ENCODE measurements at regions not wholly inside any gene's neighbourhood (a gene's known extent, or its start where the extent isn't known, plus 50 kb on each side); places are given as distances from the start of the nearest gene placed in this dataset.
A peak's percentile ranks its signal among the peaks of the same experiment; 100 is the strongest.

GRCh38 chr6:100266494-100267401 lies 198.0 kb downstream of the SIM1 start:
- DNase-seq = no peak
- no peaks in the 10 kb centered on the region for H3K27me3 ChIP-seq (ENCODE audit: low read length)
- no peaks in the 10 kb centered on the region for H3K4me1 ChIP-seq (ENCODE audit: low read length)
- no peak overlapping the region for H3K9ac ChIP-seq (ENCODE audit: low read length)
- no peak overlapping the region for H3K4me2 ChIP-seq (ENCODE audit: low read depth, low read length, poor library complexity, severe bottlenecking)
- no peaks in the 10 kb centered on the region for H3K9me3 ChIP-seq (ENCODE audit: low read length)
- H3K4me3 ChIP-seq (ENCODE audit: low read length) = no peak overlapping the region
- no peak overlapping the region for H3K27ac ChIP-seq (ENCODE audit: low read length)
- no peaks in the 10 kb centered on the region for H3K36me3 ChIP-seq (ENCODE audit: insufficient read depth, low read length)
- no peak overlapping the region for H2AFZ ChIP-seq (ENCODE audit: low read length)
- H3K9me2 ChIP-seq (replicated peaks; ENCODE audit: insufficient read depth, low read length) = no peaks in the 10 kb centered on the region
- no peaks in the 10 kb centered on the region for H4K20me1 ChIP-seq (ENCODE audit: insufficient read depth, low read depth, low read length)
- H3K79me2 ChIP-seq (ENCODE audit: low read length) = no peaks in the 10 kb centered on the region

DNA sequence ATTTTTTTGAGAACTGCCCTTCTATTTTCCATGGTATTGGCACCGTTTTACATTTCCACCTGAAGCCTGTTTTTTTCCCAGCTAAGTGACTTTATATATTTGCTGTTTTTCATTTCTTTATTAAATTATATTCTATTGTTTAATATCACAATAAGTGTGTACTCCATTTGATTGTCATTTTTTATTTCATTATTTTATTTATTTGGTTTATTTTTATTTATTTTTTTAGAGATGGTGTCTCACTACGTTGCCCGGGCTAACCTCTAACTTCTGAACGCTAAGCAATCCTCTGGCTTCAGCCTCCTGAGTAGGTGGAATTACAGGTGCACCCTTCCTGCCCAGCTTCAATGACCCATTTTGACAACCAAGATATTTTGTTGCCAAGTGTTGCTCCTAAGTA lies 202.6 kb downstream of the SIM1 start:
- no peaks in the 10 kb centered on the region for H3K79me2 ChIP-seq (ENCODE audit: low read length)
- H3K36me3 ChIP-seq (ENCODE audit: insufficient read depth, low read length) = no peaks in the 10 kb centered on the region
- no peak overlapping the region for H3K4me3 ChIP-seq (ENCODE audit: low read length)
- H3K27ac ChIP-seq (ENCODE audit: low read length) = no peak overlapping the region
- H3K9me2 ChIP-seq (replicated peaks; ENCODE audit: insufficient read depth, low read length) = no peaks in the 10 kb centered on the region
- no peaks in the 10 kb centered on the region for H4K20me1 ChIP-seq (ENCODE audit: insufficient read depth, low read depth, low read length)
- H3K4me1 ChIP-seq (ENCODE audit: low read length) = no peaks in the 10 kb centered on the region
- no peak overlapping the region for H3K4me2 ChIP-seq (ENCODE audit: low read depth, low read length, poor library complexity, severe bottlenecking)
- no peaks in the 10 kb centered on the region for H3K27me3 ChIP-seq (ENCODE audit: low read length)
- H3K9me3 ChIP-seq (ENCODE audit: low read length) = no peaks in the 10 kb centered on the region
- no peak for DNase-seq
- H2AFZ ChIP-seq (ENCODE audit: low read length) = no peak overlapping the region
- no peak overlapping the region for H3K9ac ChIP-seq (ENCODE audit: low read length)

DNA sequence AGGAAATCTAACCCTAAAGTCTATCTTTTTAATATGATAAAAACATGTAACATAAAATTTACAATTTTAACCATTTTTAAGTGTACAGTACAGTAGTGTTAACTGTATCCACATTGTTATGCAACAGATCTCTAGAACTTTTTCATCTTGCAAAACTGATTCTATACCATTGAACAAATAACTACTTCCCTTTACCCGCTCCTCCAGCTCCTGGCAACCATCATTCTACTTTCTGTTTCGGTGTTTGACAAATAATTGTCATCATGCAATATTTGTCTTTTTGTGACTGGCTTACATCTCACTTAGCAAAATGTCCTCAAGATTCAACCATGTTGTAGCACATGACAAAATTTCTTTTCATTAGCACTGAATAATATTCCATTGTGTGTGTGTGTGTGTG lies 203.2 kb downstream of the SIM1 start:
- H3K4me1 ChIP-seq (ENCODE audit: low read length) = no peaks in the 10 kb centered on the region
- no peaks in the 10 kb centered on the region for H3K36me3 ChIP-seq (ENCODE audit: insufficient read depth, low read length)
- no peak overlapping the region for H3K9ac ChIP-seq (ENCODE audit: low read length)
- no peaks in the 10 kb centered on the region for H4K20me1 ChIP-seq (ENCODE audit: insufficient read depth, low read depth, low read length)
- H3K9me3 ChIP-seq (ENCODE audit: low read length) = no peaks in the 10 kb centered on the region
- H3K4me3 ChIP-seq (ENCODE audit: low read length) = no peak overlapping the region
- no peak overlapping the region for H2AFZ ChIP-seq (ENCODE audit: low read length)
- no peaks in the 10 kb centered on the region for H3K27me3 ChIP-seq (ENCODE audit: low read length)
- H3K9me2 ChIP-seq (replicated peaks; ENCODE audit: insufficient read depth, low read length) = no peaks in the 10 kb centered on the region
- no peak overlapping the region for H3K27ac ChIP-seq (ENCODE audit: low read length)
- no peaks in the 10 kb centered on the region for H3K79me2 ChIP-seq (ENCODE audit: low read length)
- DNase-seq = no peak
- H3K4me2 ChIP-seq (ENCODE audit: low read depth, low read length, poor library complexity, severe bottlenecking) = no peak overlapping the region

DNA sequence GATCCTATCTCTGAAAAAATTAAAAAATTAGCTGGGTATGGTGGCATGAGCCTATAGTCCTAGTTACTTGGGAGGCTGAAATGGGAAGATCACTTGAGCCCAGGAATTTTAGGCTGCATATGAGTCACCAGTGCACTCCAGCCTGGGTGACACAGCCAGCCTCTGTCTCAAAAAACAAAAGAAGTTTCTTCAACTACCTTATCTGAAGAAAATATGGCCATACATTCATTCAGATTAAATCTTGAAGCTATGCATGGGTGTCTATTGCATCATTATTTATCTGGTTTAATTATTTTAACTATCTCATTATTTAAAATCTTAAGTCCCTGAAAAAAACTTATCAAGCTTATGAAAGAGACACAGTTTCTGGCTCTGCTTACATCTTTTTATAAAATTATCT lies 204.1 kb downstream of the SIM1 start:
- no peak for DNase-seq
- Histone ChIP-seq H4K20me1 (ENCODE audit: insufficient read depth, low read depth, low read length) (no peaks in the 10 kb centered on the region), H3K9me3 (ENCODE audit: low read length) (no peaks in the 10 kb centered on the region), H3K9ac (ENCODE audit: low read length) (no peak overlapping the region), H3K27ac (ENCODE audit: low read length) (no peak overlapping the region), H3K4me1 (ENCODE audit: low read length) (no peaks in the 10 kb centered on the region), H3K9me2 (replicated peaks; ENCODE audit: insufficient read depth, low read length) (no peaks in the 10 kb centered on the region), H3K4me2 (ENCODE audit: low read depth, low read length, poor library complexity, severe bottlenecking) (no peak overlapping the region), H3K4me3 (ENCODE audit: low read length) (no peak overlapping the region), H3K27me3 (ENCODE audit: low read length) (no peaks in the 10 kb centered on the region), H3K79me2 (ENCODE audit: low read length) (no peaks in the 10 kb centered on the region), H2AFZ (ENCODE audit: low read length) (no peak overlapping the region), H3K36me3 (ENCODE audit: insufficient read depth, low read length) (no peaks in the 10 kb centered on the region)

GRCh38 chr6:100259865-100260264 lies 204.9 kb downstream of the SIM1 start:
- Histone ChIP-seq H3K27ac (ENCODE audit: low read length) (no peak overlapping the region), H3K4me1 (ENCODE audit: low read length) (no peaks in the 10 kb centered on the region)

GRCh38 chr6:100258752-100259151 lies 206.0 kb downstream of the SIM1 start:
- no peaks in the 10 kb centered on the region for H3K9me3 ChIP-seq (ENCODE audit: low read length)
- no peak overlapping the region for H3K4me3 ChIP-seq (ENCODE audit: low read length)
- H3K9ac ChIP-seq (ENCODE audit: low read length) = no peak overlapping the region
- no peaks in the 10 kb centered on the region for H3K79me2 ChIP-seq (ENCODE audit: low read length)
- no peaks in the 10 kb centered on the region for H3K9me2 ChIP-seq (replicated peaks; ENCODE audit: insufficient read depth, low read length)
- no peaks in the 10 kb centered on the region for H3K27me3 ChIP-seq (ENCODE audit: low read length)
- H3K36me3 ChIP-seq (ENCODE audit: insufficient read depth, low read length) = no peaks in the 10 kb centered on the region
- no peak overlapping the region for H3K4me2 ChIP-seq (ENCODE audit: low read depth, low read length, poor library complexity, severe bottlenecking)
- H3K4me1 ChIP-seq (ENCODE audit: low read length) = no peaks in the 10 kb centered on the region
- no peaks in the 10 kb centered on the region for H4K20me1 ChIP-seq (ENCODE audit: insufficient read depth, low read depth, low read length)
- H2AFZ ChIP-seq (ENCODE audit: low read length) = no peak overlapping the region
- no peak overlapping the region for H3K27ac ChIP-seq (ENCODE audit: low read length)
- DNase-seq = no peak

More at GRCh38 chr6:100259865-100260264, 204.9 kb downstream of the SIM1 start:
- H3K9ac ChIP-seq (ENCODE audit: low read length) = no peak overlapping the region
- no peak overlapping the region for H3K4me2 ChIP-seq (ENCODE audit: low read depth, low read length, poor library complexity, severe bottlenecking)
- DNase-seq = no peak
- H3K9me2 ChIP-seq (replicated peaks; ENCODE audit: insufficient read depth, low read length) = no peaks in the 10 kb centered on the region
- no peak overlapping the region for H2AFZ ChIP-seq (ENCODE audit: low read length)
- no peaks in the 10 kb centered on the region for H3K36me3 ChIP-seq (ENCODE audit: insufficient read depth, low read length)
- no peak overlapping the region for H3K4me3 ChIP-seq (ENCODE audit: low read length)
- H3K9me3 ChIP-seq (ENCODE audit: low read length) = no peaks in the 10 kb centered on the region
- no peaks in the 10 kb centered on the region for H4K20me1 ChIP-seq (ENCODE audit: insufficient read depth, low read depth, low read length)
- H3K79me2 ChIP-seq (ENCODE audit: low read length) = no peaks in the 10 kb centered on the region
- no peaks in the 10 kb centered on the region for H3K27me3 ChIP-seq (ENCODE audit: low read length)

DNA sequence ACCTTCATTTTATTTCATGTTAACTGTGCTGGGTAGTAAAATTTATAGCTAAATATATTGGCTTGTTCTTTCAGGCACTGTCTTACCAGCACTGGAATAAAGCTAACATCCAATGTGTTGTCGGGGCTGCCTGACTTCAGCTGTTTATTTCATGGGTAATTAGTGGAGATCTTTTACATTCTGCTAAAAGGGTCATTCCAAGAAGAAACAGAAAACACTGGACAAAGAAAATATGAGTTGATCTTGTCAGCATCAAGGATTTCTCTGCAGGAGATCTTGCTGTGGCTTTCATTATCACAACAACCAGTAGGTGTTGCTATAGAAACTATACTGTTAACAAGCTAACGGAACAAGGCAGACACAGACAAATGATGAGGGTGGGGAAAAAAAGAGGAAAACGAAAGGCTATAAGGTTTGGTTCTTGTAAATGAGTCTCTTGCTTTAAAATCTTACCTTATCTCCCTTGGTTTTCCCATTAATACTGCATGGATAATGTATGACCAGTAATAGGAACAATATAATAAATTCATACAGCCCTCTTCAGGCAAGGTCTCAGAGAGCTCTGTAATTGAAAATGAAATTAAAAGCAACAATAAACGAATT lies 206.8 kb downstream of the SIM1 start:
- no peaks in the 10 kb centered on the region for H3K4me1 ChIP-seq (ENCODE audit: low read length)
- no peak overlapping the region for H3K9ac ChIP-seq (ENCODE audit: low read length)
- no peak overlapping the region for H3K4me3 ChIP-seq (ENCODE audit: low read length)
- no peaks in the 10 kb centered on the region for H3K79me2 ChIP-seq (ENCODE audit: low read length)
- no peaks in the 10 kb centered on the region for H3K36me3 ChIP-seq (ENCODE audit: insufficient read depth, low read length)
- H4K20me1 ChIP-seq (ENCODE audit: insufficient read depth, low read depth, low read length) = no peaks in the 10 kb centered on the region
- no peaks in the 10 kb centered on the region for H3K9me3 ChIP-seq (ENCODE audit: low read length)
- H3K9me2 ChIP-seq (replicated peaks; ENCODE audit: insufficient read depth, low read length) = no peaks in the 10 kb centered on the region
- H3K4me2 ChIP-seq (ENCODE audit: low read depth, low read length, poor library complexity, severe bottlenecking) = no peak overlapping the region
- peak; percentile 48 for DNase-seq
- no peak overlapping the region for H2AFZ ChIP-seq (ENCODE audit: low read length)
- no peak overlapping the region for H3K27ac ChIP-seq (ENCODE audit: low read length)
- no peaks in the 10 kb centered on the region for H3K27me3 ChIP-seq (ENCODE audit: low read length)

DNA sequence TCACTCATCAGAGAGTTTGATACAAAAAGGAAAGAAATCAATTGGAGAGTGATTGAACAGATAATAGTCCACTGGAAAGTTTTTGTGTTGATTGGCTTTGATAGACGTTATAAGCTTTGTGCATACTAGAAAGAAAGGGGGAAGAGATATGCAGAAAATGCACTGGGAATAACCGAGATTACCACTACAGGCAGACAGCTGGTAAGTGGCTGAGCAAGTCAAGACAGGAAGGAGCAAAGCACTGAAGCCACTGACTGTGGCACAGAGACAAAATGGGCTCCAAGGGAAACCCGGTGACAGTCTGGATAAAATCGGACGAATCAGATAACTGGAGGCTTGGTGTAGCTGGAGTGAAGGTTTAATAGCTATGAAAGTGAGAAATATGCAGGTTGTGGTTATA lies 209.0 kb downstream of the SIM1 start:
- H3K9me3 ChIP-seq (ENCODE audit: low read length) = no peaks in the 10 kb centered on the region
- H3K4me2 ChIP-seq (ENCODE audit: low read depth, low read length, poor library complexity, severe bottlenecking) = no peak overlapping the region
- H3K27me3 ChIP-seq (ENCODE audit: low read length) = no peaks in the 10 kb centered on the region
- no peak overlapping the region for H2AFZ ChIP-seq (ENCODE audit: low read length)
- no peak overlapping the region for H3K9ac ChIP-seq (ENCODE audit: low read length)
- no peaks in the 10 kb centered on the region for H3K36me3 ChIP-seq (ENCODE audit: insufficient read depth, low read length)
- H3K4me1 ChIP-seq (ENCODE audit: low read length) = no peaks in the 10 kb centered on the region
- DNase-seq = no peak
- no peaks in the 10 kb centered on the region for H4K20me1 ChIP-seq (ENCODE audit: insufficient read depth, low read depth, low read length)
- H3K4me3 ChIP-seq (ENCODE audit: low read length) = no peak overlapping the region
- no peaks in the 10 kb centered on the region for H3K9me2 ChIP-seq (replicated peaks; ENCODE audit: insufficient read depth, low read length)
- H3K79me2 ChIP-seq (ENCODE audit: low read length) = no peaks in the 10 kb centered on the region
- no peak overlapping the region for H3K27ac ChIP-seq (ENCODE audit: low read length)

All from Karpas-422 (cell line).